PC-9 (cell line): ENCODE measurements at regions not wholly inside any gene's neighbourhood (a gene's known extent, or its start where the extent isn't known, plus 50 kb on each side); places are given as distances from the start of the nearest gene placed in this dataset.

ENCODE experiments used
- BruUV-seq: library from RNA; stranded (reverse); fragments of 400-500 nt; replicated peaks from 2 replicates; lab custom pipeline; 2021; lab: Mats Ljungman, UMichigan
- CTCF ChIA-PET: fragments of 300-600 bp; sonication (Branson Sonifier 250); formaldehyde crosslinking; loops from one replicate; lab custom pipeline; 2022; ENCODE audit warnings: antibody characterized with exemption; lab: Charles Lee
- POLR2A ChIA-PET: fragments of 300-600 bp; sonication (Branson Sonifier 250); formaldehyde crosslinking; loops from one replicate; lab custom pipeline; 2022; ENCODE audit warnings: antibody characterized with exemption; ENCODE audit not compliant: unreplicated experiment; lab: Charles Lee
- DNase-seq, 2 experiments: peaks; one replicate each; pipeline versions ENCODE4 v3.0.0 to v3.0.0-alpha.2; 2015 to 2022; ENCODE audit warnings: mixed read lengths in 1 of 2
- H2AFZ ChIP-seq: fragments of 200-600 bp; sonication (generic); 2 replicates; pipeline ENCODE4 v1.8.1; 2017; ENCODE audit warnings: antibody characterized with exemption
- H3F3A ChIP-seq: fragments of 200-600 bp; sonication (generic); 2 replicates; pipeline ENCODE4 v1.8.1; 2017; ENCODE audit warnings: antibody characterized with exemption, mild to moderate bottlenecking, low read depth; ENCODE audit not compliant: insufficient read depth
- H3K27ac ChIP-seq: fragments of 200-600 bp; sonication (generic); 2 replicates; pipeline ENCODE4 v1.6.1; 2016; ENCODE audit warnings: mixed run types
- H3K27me3 ChIP-seq: fragments of 200-600 bp; sonication (generic); 2 replicates; pipeline ENCODE4 v1.6.1; 2016; ENCODE audit warnings: low read depth, mixed run types; ENCODE audit not compliant: insufficient read depth
- H3K36me3 ChIP-seq: fragments of 200-600 bp; sonication (generic); 2 replicates; pipeline ENCODE4 v1.6.1; 2016; ENCODE audit warnings: low read depth, mixed run types
- H3K4me1 ChIP-seq: fragments of 200-600 bp; sonication (generic); replicated peaks from 2 replicates; pipeline ENCODE4 v1.6.1; 2016; ENCODE audit warnings: mixed run types; ENCODE audit not compliant: insufficient read depth
- H3K4me2 ChIP-seq: fragments of 200-600 bp; sonication (generic); 2 replicates; pipeline ENCODE4 v1.6.1; 2017; ENCODE audit warnings: mixed run types
- H3K4me3 ChIP-seq: fragments of 200-600 bp; sonication (generic); 2 replicates; pipeline ENCODE4 v1.6.1; 2016; ENCODE audit warnings: mixed run types
- H3K79me2 ChIP-seq: fragments of 200-600 bp; sonication (generic); 2 replicates; pipeline ENCODE4 v1.6.1; 2017; ENCODE audit warnings: low read depth, mixed run types
- H3K9me2 ChIP-seq: fragments of 200-600 bp; sonication (generic); 2 replicates; pipeline ENCODE4 v1.8.1; 2017; ENCODE audit warnings: mild to moderate bottlenecking; ENCODE audit not compliant: insufficient read depth
- H3K9me3 ChIP-seq: fragments of 200-600 bp; sonication (generic); 2 replicates; pipeline ENCODE4 v1.8.1; 2016; ENCODE audit warnings: low read depth; ENCODE audit not compliant: insufficient read depth
- H4K20me1 ChIP-seq: fragments of 200-600 bp; sonication (generic); 2 replicates; pipeline ENCODE4 v1.8.1; 2017; ENCODE audit not compliant: insufficient read depth
- EZH2 ChIP-seq: fragments of 200-600 bp; sonication (generic); IDR thresholded peaks from 2 replicates; pipeline ENCODE4 v1.8.0; 2017; ENCODE audit warnings: antibody characterized with exemption, low read depth
- intact Hi-C: fragments of 100-400 bp; cut with micrococcal nuclease; formaldehyde crosslinking; loops from one replicate; pipeline ENCODE4 v1.10.0; 2022; ENCODE audit not compliant: unreplicated experiment
- TF ChIP-seq, protein P1 (sequence below): fragments of 200-600 bp; sonication (generic); conservative IDR thresholded peaks from 2 replicates; pipeline ENCODE4 v1.6.1; 2017; ENCODE audit warnings: mixed run types, antibody characterized with exemption, mild to moderate bottlenecking, moderate library complexity

- Histone ChIP-seq H3K79me2 (no peaks in the 10 kb centered on the region), H2AFZ (no peak overlapping the region), H3K4me1 (no peaks in the 10 kb centered on the region), H3K4me2 (no peak overlapping the region), H3K36me3 (no peaks in the 10 kb centered on the region), H3K4me3 (no peak overlapping the region), H3K9me2 (no peaks in the 10 kb centered on the region), H3K27ac (no peak overlapping the region), H3F3A (no peaks in the 10 kb centered on the region), H4K20me1 (no peaks in the 10 kb centered on the region), H3K9me3 (no peaks in the 10 kb centered on the region), H3K27me3 (no peaks in the 10 kb centered on the region; the same call in 1 of the 2 replicates)
- BruUV-seq = no TSS peak
- intact Hi-C loops = no loop called here
- TF ChIP-seq, protein P1, sequence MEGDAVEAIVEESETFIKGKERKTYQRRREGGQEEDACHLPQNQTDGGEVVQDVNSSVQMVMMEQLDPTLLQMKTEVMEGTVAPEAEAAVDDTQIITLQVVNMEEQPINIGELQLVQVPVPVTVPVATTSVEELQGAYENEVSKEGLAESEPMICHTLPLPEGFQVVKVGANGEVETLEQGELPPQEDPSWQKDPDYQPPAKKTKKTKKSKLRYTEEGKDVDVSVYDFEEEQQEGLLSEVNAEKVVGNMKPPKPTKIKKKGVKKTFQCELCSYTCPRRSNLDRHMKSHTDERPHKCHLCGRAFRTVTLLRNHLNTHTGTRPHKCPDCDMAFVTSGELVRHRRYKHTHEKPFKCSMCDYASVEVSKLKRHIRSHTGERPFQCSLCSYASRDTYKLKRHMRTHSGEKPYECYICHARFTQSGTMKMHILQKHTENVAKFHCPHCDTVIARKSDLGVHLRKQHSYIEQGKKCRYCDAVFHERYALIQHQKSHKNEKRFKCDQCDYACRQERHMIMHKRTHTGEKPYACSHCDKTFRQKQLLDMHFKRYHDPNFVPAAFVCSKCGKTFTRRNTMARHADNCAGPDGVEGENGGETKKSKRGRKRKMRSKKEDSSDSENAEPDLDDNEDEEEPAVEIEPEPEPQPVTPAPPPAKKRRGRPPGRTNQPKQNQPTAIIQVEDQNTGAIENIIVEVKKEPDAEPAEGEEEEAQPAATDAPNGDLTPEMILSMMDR = no peak
- TF ChIP-seq EZH2 = no peak
- no peak for DNase-seq
- POLR2A ChIA-PET = no interaction called here
- CTCF ChIA-PET = no interaction called here
Measured at GRCh38 chr13:31528176-31528575, 211.2 kb upstream of the RXFP2 start.

DNA sequence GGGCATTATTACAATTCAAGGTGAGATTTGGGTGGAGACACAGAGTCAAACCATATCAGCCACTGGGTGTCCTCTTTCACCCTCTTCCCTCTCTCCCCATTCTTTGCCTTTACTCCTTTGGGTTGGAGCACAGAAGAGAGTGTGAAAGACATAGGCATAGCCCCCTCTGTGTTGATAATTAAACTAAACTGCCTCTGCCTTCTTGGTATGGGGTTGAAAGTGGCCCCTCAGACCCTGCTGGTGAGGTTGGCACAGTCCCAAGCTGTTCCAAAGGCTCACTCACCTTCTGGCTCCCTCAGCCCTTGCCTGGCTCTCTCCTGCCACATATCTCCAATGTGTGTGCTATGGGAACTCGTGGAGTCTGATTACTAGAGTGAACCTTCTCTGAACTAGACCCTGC lies 210.6 kb upstream of the RXFP2 start:
- H3K4me3 ChIP-seq = no peak overlapping the region
- POLR2A ChIA-PET = no interaction called here
- H2AFZ ChIP-seq = no peak overlapping the region
- H3K9me3 ChIP-seq = no peaks in the 10 kb centered on the region
- H3K4me2 ChIP-seq = no peak overlapping the region
- no peak for TF ChIP-seq EZH2
- TF ChIP-seq, protein P1 = no peak
- BruUV-seq = no TSS peak
- no peaks in the 10 kb centered on the region for H4K20me1 ChIP-seq
- H3K79me2 ChIP-seq = no peaks in the 10 kb centered on the region
- H3K4me1 ChIP-seq = no peaks in the 10 kb centered on the region
- no peaks in the 10 kb centered on the region for H3K9me2 ChIP-seq
- no peaks in the 10 kb centered on the region for H3K36me3 ChIP-seq
- no peaks in the 10 kb centered on the region for H3F3A ChIP-seq
- intact Hi-C loops = no loop called here
- no peak overlapping the region for H3K27ac ChIP-seq
- DNase-seq = no peak
- no peaks in the 10 kb centered on the region; the same call in 1 of the 2 replicates for H3K27me3 ChIP-seq
- CTCF ChIA-PET = no interaction called here

DNA sequence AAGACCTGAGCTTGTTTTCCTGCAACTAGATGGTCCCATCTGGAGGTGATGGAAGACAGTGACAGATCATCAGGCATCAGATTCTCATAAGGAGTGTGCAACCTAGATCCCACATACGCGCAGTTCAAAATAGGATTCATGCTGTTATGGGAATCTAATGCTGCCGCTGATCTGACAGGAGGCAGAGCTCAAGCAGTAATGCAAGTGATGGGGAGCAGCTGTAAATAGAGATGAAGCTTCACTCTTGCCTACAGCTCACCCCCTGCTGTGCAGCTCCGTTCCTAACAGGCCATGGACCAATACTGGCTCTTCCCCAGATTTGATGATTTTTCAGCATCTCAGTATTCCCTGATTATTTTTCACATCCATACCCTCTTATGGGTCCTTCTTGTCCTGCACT lies 208.4 kb upstream of the RXFP2 start:
- DNase-seq = no peak
- Histone ChIP-seq H2AFZ (no peak overlapping the region), H3K4me3 (no peak overlapping the region), H3K79me2 (no peaks in the 10 kb centered on the region), H3K27me3 (no peaks in the 10 kb centered on the region; the same call in 1 of the 2 replicates), H3K4me2 (no peak overlapping the region), H3K9me2 (no peaks in the 10 kb centered on the region), H3F3A (no peaks in the 10 kb centered on the region), H3K9me3 (no peaks in the 10 kb centered on the region), H3K27ac (no peak overlapping the region), H4K20me1 (no peaks in the 10 kb centered on the region), H3K36me3 (no peaks in the 10 kb centered on the region), H3K4me1 (no peaks in the 10 kb centered on the region)
- BruUV-seq = no TSS peak
- CTCF ChIA-PET = no interaction called here
- intact Hi-C loops = no loop called here
- TF ChIP-seq EZH2 = no peak
- TF ChIP-seq, protein P1 = no peak
- POLR2A ChIA-PET = no interaction called here
